HG03575 (cell line): ENCODE measurements at regions not wholly inside any gene's neighbourhood (a gene's known extent, or its start where the extent isn't known, plus 50 kb on each side); places are given as distances from the start of the nearest gene placed in this dataset.

Source experiments
- ATAC-seq: cut with Tn5 transposase; IDR thresholded peaks from one replicate; pipeline ENCODE4 v1.9.1; 2021; ENCODE audit not compliant: unreplicated experiment, insufficient number of reproducible peaks, low FRiP score; ENCODE audit errors: extremely low read depth

- ATAC-seq = no peak
Measured at GRCh38 chr5:58066076-58066475, 393.8 kb downstream of the PLK2 start.

- no peak for ATAC-seq
Measured at GRCh38 chr5:58064801-58065200, 395.1 kb downstream of the PLK2 start.

DNA sequence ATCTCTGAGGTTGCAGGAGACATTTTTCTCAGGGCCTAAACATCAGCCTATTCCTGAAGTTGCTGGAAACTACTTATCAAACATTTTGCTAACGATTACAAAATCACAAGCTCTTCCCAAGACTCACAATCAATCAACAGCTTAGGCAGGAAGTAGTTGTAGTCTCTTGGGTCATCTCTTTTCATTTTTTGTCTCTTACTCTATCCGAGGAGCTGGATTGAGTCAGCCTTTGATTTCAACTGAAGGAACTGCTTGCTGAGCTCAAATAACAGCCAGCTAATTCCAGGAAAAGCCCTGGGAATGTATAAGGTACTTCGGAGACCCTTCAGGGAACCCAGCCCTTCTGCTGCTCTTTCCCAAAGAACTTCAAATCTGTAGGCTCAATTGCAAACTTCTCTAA lies 398.9 kb downstream of the PLK2 start:
- ATAC-seq = no peak

GRCh38 chr5:58057324-58057723 lies 402.6 kb downstream of the PLK2 start:
- no peak for ATAC-seq

DNA sequence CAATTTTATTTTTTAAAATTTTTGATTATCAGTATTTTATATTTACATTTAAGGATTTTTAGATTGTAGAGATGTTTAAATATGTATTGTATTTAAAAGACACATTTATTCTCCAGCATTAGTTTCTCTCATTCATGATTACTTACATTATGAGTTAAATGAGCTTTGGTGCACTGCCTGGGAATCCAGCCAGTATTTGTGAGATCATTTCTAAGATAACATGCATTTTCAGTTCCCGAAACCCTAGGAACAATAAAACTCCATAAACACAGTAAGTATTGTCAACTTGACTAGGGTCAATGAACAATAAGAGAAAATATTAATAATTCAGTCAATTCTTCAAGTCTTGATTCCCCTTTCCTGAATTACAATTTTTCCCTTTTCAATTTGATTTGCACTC lies 403.3 kb downstream of the PLK2 start:
- no peak for ATAC-seq

- no peak for ATAC-seq
Measured at GRCh38 chr5:58054018-58054417, 405.9 kb downstream of the PLK2 start.

GRCh38 chr5:58048954-58049353 lies 410.9 kb downstream of the PLK2 start:
- ATAC-seq = no peak

GRCh38 chr5:58048185-58048925 lies 411.5 kb downstream of the PLK2 start:
- no peak for ATAC-seq

DNA sequence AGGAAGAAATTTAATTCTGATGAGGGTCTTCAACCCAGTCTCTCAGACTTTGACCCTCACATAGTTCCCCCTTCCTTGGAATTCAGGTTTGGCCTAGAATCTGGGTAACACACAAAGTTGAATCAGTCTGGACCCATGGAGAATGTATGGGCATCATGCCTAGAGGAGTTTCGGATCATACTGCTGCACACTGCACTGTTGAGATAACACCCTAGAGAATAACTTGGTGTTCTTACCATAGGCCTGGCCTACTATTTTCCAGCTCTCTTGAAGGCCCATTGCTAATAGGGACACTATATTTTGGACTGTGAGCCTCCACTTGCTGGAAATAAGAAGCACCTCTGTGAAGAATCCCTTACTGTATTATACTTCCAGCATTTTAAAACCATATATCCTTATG lies 413.5 kb downstream of the PLK2 start:
- ATAC-seq = no peak

- ATAC-seq = no peak
Measured at GRCh38 chr5:58044166-58044565, 415.7 kb downstream of the PLK2 start.

GRCh38 chr5:58043032-58043945 lies 416.6 kb downstream of the PLK2 start:
- ATAC-seq = no peak

GRCh38 chr5:58041884-58042283 lies 418.0 kb downstream of the PLK2 start:
- no peak for ATAC-seq

GRCh38 chr5:58040846-58041245 lies 419.0 kb downstream of the PLK2 start:
- no peak for ATAC-seq

DNA sequence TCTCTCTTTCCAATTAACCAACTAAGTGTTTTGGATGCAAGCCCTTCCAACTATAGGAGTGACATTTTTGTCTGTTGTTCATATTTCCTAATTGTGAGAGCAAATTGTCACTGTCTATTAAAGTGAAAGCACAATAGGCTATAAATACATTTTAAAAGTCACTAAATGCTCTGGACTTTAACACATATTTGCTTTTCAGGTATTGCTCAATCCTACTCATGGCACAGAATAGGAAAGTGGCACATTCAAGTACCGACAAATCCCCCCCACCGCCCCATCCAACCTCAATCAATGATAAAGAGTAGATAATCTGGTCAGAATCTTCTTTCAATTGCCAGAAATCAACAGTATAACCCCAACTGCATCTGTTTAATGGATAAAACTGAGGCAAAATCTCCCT lies 419.8 kb downstream of the PLK2 start:
- no peak for ATAC-seq

- no peak for ATAC-seq
Measured at GRCh38 chr5:58037899-58038298, 422.0 kb downstream of the PLK2 start.

DNA sequence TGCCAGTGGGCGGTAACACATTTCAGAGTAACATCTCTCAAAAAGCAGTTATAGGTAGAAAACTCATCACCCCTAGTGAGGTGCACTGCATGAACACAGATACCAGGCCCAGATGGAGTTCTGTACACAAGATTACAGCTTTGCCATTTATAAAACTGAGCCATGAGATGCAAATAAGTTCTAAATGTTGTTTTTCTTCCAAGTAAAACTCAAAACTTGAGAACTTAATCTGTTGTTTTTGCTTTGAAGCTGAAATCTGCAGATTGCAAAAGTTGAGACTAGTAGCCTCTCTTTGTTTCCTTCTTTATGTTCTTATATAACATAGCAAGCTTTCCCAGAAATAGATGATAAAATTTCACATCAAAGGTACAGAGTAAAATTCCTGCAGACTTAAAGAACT lies 434.1 kb downstream of the PLK2 start:
- ATAC-seq = no peak

- no peak for ATAC-seq
Measured at GRCh38 chr5:58024151-58024550, 435.7 kb downstream of the PLK2 start.

DNA sequence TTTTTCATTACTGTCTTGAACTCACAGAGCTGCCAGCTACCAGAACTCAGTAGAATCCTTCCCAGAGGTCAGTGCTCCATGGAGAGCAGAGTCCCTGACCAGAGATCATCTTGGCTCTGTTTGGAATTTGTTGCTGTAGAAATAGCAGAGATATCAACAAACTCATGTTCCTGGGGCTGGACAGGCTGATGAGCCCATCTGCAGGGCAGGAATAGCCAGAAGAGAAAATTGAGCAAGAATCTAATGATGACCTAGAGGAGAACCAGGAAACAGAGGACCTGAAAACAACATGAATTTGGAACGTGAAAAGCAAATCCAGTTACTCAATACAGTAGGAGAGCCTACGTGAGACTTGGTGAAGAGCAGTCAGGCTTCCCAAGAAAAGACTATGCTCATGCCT lies 437.8 kb downstream of the PLK2 start:
- ATAC-seq = no peak

DNA sequence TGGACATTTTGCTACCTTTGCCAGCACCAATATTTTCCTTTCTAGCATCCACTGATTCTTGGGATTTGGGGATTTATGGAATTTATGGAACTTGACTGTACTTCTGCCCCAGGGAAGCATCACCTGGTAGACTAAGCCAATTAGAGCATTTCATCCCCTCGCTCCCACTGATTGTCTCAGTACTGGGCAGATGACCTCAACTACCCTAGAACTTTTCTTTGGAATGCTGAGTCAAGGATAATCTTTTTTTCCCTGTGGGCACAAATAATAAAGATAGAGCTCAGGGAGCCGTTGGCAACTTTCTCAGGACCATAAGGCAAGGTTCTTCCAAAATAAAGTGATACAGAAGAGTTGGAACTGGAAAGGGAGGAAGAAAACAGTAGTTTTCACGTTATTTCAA lies 438.4 kb downstream of the PLK2 start:
- no peak for ATAC-seq

- ATAC-seq = no peak
Measured at GRCh38 chr5:58019614-58020013, 440.3 kb downstream of the PLK2 start.
